M059J (cell line): ENCODE measurements at regions not wholly inside any gene's neighbourhood (a gene's known extent, or its start where the extent isn't known, plus 50 kb on each side); places are given as distances from the start of the nearest gene placed in this dataset.
A peak's percentile ranks its signal among the peaks of the same experiment; 100 is the strongest.

Experiments
- DNase-seq: peaks from one replicate; pipeline ENCODE4 v3.0.0-alpha.2; 2012; ENCODE audit warnings: low read depth

DNA sequence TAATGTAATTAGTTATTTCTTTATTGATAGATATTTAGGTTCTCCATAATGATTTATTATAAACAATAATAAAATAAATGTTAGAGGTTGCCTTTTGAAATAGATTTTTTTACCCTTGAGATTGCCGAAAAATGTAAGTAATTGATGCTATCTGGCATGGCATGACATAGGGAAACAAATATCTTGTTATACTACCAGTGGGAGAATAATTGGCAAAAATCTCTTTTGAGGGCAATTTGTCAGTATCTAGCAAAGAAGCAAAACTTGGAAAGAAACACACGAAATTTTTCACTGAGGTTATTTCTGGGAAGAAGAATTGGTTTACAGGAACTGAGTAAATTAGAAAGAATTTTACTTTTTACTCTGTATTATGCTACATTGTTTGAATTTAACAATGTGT lies 547.2 kb upstream of the SETBP1 start:
- DNase-seq: peak; percentile 6

- DNase-seq: no peak
Observed at GRCh38 chr18:44134447-44134846, 546.2 kb upstream of the SETBP1 start.

DNA sequence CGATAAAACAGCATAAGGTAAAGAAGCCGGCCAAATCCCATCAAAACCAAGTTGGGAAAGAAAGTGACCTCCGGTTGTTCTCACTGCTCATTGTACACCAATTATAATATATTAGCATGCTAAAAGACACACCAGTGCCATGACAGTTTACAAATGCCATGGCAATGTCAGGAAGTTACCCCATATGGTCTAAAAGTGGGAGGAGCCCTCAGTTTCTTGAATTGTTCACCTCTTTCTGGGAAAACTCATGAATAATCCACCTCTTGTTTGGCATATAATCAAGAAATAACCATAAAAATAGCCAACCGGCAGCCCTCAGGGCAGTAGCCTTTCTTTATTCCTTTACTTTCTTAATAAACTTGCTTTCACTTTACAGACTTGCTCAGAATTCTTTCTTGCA lies 544.9 kb upstream of the SETBP1 start:
- DNase-seq: peak; percentile 82

DNA sequence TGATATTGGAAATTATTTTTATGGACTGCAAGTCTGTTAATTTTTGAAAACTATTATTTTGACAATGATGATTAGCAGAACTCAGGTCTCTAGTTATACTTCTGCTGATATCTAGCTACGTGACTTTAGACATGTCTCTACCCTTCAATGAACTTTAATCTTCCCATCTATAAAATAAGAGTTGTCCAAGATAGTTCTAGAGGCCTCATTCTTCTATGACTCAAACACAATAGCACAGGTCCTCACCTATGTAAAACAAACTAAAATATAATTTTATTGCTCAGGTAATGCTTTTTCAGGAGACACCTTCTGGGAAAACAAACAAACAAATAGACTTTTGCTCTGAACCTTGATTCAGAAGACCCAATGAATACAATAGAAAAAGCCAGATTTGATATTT lies 544.4 kb upstream of the SETBP1 start:
- no peak for DNase-seq

GRCh38 chr18:44143072-44143471 lies 537.6 kb upstream of the SETBP1 start:
- DNase-seq: peak; percentile 14

GRCh38 chr18:44149706-44150105 lies 531.0 kb upstream of the SETBP1 start:
- DNase-seq: peak; percentile 91

DNA sequence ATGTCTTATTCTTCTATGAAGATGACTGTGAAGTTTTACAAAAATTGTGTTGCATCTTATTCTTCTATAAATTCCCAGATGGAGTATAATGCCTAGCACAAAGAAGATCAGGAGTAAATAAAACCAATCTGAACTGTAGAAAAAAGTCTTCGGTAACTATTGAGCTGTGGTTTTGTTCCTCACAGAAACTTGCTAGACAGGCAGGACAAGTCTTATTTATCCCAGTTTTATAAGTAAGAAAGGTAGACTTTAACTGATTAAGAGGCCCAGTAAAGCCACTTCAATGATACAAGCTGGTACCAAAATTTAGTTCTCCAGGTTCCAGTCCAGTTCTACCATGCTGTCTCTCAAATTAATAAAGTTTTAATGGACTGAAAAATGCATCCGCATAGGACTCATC lies 526.7 kb upstream of the SETBP1 start:
- no peak for DNase-seq

DNA sequence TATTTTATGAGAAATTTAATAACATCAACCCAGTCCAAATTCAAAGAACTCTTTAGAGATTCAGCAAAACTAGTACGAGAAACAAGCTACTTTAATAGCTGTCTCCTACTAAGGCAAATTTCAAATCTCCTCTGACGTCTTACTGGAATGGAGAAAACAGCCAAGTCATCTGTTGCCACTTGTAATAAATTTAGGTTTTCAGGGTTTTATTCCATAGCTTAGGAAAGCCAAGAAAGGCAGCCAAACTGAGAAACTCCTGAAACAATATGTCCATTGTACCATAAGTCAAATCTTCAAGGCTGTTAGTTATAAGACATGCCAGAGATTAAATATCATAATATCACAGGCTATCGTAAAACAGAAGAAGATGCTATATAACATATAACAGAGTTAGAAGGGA lies 524.6 kb upstream of the SETBP1 start:
- DNase-seq: no peak

DNA sequence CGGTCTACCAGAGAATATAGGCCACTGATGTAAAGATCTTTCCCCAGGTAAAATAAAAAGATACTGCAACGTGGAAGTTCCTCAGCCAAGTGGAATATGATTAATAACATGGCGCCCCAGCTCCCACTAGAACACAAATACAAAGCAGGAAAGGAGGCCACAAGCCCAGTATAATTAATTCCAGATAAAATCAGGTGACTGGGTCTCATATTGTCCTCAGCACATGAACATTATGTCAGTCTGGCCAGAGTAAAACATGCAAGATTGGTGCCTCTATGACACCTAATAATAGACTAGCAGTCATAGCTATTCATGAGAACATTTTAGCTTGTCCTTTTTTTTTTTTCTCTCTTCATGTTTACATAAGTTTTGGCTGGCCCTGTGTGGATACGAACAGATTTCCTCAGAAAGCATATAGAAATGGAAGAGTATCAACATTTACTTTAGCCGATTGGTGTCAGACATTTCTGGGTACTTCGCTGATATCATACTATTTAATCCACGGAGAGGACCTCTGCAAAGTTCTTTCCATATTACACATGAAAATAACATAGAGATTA lies 523.8 kb upstream of the SETBP1 start:
- no peak for DNase-seq

- peak; percentile 55 for DNase-seq
Observed at GRCh38 chr18:44170208-44170880, 510.3 kb upstream of the SETBP1 start.

- no peak for DNase-seq
Observed at GRCh38 chr18:44171301-44171700, 509.4 kb upstream of the SETBP1 start.

DNA sequence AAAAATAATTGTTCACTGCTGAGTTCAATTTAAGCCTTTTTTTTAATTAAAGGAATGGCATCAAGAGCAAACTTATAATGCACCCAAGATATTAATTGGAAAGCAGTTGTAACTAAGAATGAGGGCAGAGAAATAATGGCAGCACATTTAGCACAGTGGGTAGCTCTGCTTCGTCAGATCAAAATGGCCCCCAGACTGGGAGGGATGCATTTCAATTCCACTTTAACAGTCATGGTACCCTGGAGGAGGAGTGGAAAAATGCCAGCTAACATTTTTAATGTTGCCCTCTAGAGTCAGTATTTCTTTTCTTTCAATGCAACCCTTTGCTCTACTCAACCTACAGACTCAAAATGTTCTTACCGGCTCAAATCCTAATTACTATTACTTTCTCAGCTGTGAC lies 504.8 kb upstream of the SETBP1 start:
- no peak for DNase-seq

DNA sequence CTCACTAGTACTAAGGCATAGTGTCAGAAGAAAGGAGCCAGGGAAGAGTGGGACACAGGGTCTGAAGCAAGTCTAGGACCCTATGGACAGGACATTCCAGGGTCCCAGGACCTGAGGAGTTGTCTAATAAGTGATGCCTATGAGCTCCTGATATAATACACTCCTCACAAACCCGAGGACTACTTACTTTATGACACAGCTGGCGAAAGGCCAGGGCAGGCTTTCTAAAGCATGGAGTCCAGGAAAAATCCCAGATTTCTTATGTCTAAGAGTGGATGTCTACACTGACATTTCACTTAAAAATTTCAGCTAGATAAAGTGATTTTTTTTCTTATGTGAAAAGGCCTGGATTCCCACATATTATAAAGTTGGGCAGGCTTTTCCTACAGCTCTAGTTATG lies 502.2 kb upstream of the SETBP1 start:
- peak; percentile 4 for DNase-seq

GRCh38 chr18:44179693-44180092 lies 501.0 kb upstream of the SETBP1 start:
- DNase-seq: no peak

DNA sequence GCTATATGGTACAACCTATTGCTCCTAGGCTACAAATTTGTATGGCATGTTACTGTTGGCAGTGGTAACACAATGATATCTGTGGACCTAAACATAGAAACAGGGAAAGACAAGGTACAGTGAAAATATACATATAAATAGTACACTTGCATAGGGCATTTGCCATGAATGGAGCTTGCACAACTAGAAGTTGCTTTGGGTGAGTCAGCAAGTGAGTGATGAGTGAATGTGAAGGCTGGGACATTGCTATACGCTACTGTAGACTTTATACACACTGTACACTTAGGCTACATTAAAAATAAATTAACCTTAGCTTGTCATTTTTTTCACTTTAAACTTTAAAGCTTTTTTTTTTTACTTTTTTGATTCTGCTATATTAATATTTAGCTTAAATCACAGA lies 500.0 kb upstream of the SETBP1 start:
- no peak for DNase-seq

DNA sequence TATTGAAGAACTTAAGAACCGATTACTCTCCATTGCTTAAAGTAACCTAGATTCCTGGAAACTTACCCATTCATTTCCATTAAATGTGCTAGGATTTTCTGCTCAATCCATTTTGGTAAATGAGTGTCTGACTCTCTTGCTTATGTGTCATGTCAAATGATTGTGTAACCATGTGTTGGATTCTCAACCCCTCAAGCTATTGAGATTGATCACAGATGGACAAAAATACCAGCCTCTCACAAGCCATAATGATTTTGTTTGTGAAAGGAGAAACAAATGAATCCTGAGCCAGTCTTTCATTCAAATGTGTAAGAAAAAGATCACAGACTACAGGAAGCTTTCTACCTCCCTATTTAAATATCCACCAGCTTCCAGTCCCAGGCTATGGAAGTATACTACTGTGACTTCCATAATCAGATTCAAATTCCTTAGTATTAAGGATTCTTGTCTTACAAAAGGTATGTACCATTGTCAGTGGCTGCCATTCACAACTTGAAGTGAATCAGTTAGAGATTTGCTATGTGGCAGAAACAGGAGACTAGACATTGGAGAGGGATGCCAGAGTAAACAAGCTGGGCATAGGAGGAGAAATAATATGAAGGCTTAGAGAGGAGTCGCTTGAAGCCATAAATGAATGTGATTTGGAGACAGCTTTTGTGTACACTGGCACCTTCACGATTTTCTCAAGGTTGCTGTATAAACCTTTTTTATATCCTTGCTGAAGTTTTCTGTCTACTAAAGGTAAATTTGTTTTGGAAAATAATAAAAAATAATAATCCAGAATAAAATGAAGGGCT lies 498.5 kb upstream of the SETBP1 start:
- DNase-seq: no peak

GRCh38 chr18:44186001-44186400 lies 494.7 kb upstream of the SETBP1 start:
- DNase-seq: no peak

- DNase-seq: no peak
Observed at GRCh38 chr18:44187090-44187489, 493.6 kb upstream of the SETBP1 start.

DNA sequence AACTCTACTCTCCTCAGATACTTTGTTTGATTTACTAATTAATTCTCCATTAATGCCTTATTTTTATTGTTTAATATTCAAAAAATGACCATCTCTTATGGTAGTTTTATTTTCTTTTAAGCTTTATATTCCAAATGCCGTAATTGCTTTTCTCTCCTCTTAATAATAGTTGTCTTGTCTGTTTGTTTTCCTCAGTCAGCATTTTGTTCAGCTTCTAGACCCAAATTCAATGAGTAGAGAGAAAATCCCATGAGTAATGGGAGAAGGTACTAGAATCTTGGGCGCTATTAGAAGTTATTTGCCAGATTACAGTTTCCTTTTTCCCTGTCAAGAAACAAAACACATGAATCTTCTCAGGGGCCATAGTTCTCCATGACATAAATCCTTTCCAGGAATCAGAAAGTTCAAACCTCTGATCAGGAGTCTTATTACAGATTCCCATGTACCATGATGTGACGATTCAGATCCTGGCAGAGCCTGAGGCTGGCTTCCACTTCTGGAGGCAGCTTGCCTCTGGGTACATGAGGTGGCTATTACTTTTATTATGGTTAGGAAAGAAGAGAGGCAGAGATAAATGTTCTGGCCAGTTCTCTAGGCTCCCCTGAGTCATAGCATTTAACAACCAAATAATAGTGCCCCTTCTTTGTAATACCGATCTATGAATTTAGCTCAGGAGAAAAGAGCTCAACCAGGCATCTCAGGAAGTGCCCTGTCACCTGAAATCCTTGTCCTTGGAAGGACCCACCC lies 485.1 kb upstream of the SETBP1 start:
- peak; percentile 75 for DNase-seq

GRCh38 chr18:44197832-44198611 lies 482.7 kb upstream of the SETBP1 start:
- DNase-seq: peak; percentile 1

DNA sequence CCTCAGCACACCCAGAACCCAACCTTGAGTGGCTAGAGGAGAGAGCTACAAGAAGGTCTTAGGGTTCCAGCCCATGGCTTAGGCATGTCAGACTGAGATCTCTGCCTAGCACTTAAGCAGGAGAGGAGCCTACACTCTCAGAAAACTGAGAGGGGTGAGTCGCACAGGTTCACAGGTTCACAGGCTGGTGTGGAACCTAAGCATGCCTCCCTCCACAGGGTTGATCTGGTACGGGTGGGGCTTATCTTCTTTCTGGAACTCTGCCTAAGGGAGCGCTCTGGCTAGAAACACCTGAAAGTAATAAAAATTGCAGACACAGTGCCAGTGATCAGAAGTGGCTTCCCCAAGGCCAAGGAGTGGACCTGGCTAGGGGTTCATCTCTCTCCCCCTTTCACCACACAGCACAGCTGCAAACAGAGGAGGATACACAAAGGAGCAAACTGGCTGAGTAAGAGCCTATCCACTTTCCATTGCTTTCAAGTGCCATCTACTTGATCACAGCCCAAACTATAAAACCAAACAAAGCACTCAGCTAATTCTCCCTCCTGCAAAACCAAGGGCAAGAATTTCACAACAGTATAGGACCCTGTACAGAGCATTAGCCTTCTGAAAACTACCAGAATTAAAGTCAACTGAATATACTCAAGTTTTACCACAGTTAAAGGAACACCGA lies 481.9 kb upstream of the SETBP1 start:
- peak; percentile 7 for DNase-seq
